Choroid plexus epithelial cell (primary cell): ENCODE measurements at regions not wholly inside any gene's neighbourhood (a gene's known extent, or its start where the extent isn't known, plus 50 kb on each side); places are given as distances from the start of the nearest gene placed in this dataset.

Experiments used
- DNase-seq: peaks from one replicate; pipeline ENCODE4 v3.0.0-alpha.2; 2010; ENCODE audit warnings: low read depth
- H3K4me3 ChIP-seq: 2 replicates; pipeline ENCODE4 v1.5.1; 2011; ENCODE audit warnings: low read depth, mild to moderate bottlenecking, control low read depth, low read length, moderate library complexity
- CTCF ChIP-seq: conservative IDR thresholded peaks from 2 replicates; pipeline ENCODE4 v1.5.1; 2011; ENCODE audit warnings: low read depth, mild to moderate bottlenecking, control low read depth, inconsistent platforms, low read length, moderate library complexity

DNA sequence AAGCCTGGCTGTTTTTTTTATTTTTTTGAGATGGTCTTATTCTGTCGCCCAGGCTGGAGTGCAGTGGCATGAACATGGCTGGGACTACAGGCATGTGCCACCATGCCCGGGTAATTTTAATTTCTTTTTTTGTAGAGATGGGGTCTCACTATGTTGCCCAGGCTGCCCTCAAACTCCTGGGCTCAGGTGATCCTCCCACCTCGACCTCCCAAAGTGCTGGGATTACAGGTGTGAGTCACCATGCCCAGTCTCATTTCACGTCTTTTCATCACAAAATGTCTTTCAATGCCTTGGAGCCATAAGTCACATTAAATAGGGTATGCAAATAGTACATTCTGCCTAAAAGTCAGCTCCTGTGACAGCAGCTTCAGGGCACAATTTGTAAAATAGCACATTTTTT lies 52.8 kb downstream of the SOX2 start:
- TF ChIP-seq CTCF: no peak
- no peak for DNase-seq
- H3K4me3 ChIP-seq: no peak overlapping the region

- no peak overlapping the region for H3K4me3 ChIP-seq
- TF ChIP-seq CTCF: no peak
- no peak for DNase-seq
Observed at GRCh38 chr3:181770296-181770695, 58.6 kb downstream of the SOX2 start.

DNA sequence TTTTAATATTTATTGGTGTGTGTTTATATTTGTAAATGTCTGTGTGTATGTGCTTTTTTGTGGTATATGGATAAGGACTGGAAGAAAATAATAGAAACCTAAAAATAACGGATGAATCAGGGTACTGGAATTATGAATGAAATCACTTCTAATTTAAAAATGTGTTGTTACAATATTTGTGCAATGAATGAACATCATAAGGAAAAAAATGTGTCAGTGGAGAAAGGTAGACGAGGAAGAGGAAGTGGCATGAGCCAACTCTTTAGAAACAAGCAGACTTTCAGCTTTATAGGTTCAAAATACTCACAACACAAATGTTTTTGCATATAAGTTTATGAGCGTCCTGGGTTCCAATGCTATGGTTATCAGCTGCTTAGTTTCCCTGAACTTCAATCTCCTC lies 59.4 kb downstream of the SOX2 start:
- TF ChIP-seq CTCF: no peak
- DNase-seq: no peak
- no peak overlapping the region for H3K4me3 ChIP-seq

DNA sequence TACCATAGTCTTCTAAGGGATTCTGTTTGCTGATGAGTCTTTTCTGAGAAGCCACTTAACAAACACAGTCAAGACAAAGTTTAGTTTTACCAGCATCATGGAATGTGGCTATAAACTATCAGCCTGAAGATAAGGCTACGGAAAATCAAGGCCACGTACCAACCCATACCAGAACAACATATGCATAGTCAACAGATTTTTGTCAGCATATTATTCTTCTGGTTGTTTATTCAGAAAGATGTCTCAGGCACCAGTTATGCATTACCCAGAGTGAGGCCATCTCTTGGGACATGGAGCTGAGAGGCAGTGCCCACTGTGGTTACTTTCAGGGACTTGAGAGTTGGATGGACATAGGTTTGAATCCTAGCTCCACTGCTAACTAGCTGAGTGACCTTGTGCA lies 60.4 kb downstream of the SOX2 start:
- TF ChIP-seq CTCF: no peak
- DNase-seq: no peak
- no peak overlapping the region for H3K4me3 ChIP-seq

- DNase-seq: no peak
- TF ChIP-seq CTCF: no peak
- H3K4me3 ChIP-seq: no peak overlapping the region
Observed at GRCh38 chr3:181773921-181774320, 62.2 kb downstream of the SOX2 start.

GRCh38 chr3:181782306-181782954 lies 70.7 kb downstream of the SOX2 start:
- TF ChIP-seq CTCF: no peak
- DNase-seq: peak; percentile 59
- H3K4me3 ChIP-seq: no peak overlapping the region

DNA sequence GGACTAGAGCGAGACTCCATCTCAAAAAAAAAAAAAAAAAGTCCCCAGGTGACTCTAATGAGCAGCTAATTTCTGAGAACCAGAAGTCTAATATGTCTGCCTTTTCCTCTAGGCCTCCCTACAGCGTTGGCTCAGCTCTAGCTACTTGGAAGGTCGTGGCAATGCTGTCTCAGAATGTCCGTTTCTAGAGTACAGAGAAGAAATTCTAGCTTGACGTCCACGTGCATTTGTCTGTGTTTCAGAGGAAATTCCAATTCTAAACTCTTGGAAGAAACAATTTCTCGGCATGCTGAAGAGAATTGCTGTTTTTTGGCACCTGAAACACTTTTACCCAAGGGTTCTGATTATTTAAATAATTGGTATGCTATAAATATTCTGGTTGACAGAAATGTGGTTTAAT lies 78.8 kb downstream of the SOX2 start:
- TF ChIP-seq CTCF: no peak
- no peak overlapping the region for H3K4me3 ChIP-seq
- no peak for DNase-seq
